Liver (tissue), 8 donors: ENCODE measurements at regions not wholly inside any gene's neighbourhood (a gene's known extent, or its start where the extent isn't known, plus 50 kb on each side); places are given as distances from the start of the nearest gene placed in this dataset.

Experiments used
- DNase-seq: peaks from one replicate; pipeline ENCODE4 v3.0.0-alpha.2; 2017; ENCODE audit warnings: low spot score
- H3K27ac ChIP-seq, 2 donors: one replicate each; pipeline ENCODE4 v1.7.0; 2013; ENCODE audit warnings: inconsistent platforms in 2 of 2, low read length in 2 of 2, control low read depth in 1 of 2, low read depth in 1 of 2, mild to moderate bottlenecking in 1 of 2
- H3K27me3 ChIP-seq, 4 donors: one replicate each; pipeline versions ENCODE4 v1.6.1 to v1.7.0; 2013; ENCODE audit warnings: low read length in 3 of 4, inconsistent platforms in 1 of 4, mild to moderate bottlenecking in 1 of 4, moderate library complexity in 1 of 4; ENCODE audit not compliant: control insufficient read depth in 4 of 4, insufficient read depth in 4 of 4
- H3K36me3 ChIP-seq, 4 donors: one replicate each; pipeline versions ENCODE4 v1.6.1 to v1.7.0; 2013; ENCODE audit warnings: low read length in 3 of 4, mild to moderate bottlenecking in 3 of 4, low read depth in 1 of 4, moderate library complexity in 1 of 4; ENCODE audit not compliant: control insufficient read depth in 4 of 4, insufficient read depth in 3 of 4
- H3K4me1 ChIP-seq, 4 donors: one replicate each; pipeline versions ENCODE4 v1.6.1 to v1.7.0; 2013; ENCODE audit warnings: low read length in 3 of 4, mild to moderate bottlenecking in 3 of 4, moderate library complexity in 1 of 4; ENCODE audit not compliant: control insufficient read depth in 4 of 4, insufficient read depth in 4 of 4
- H3K4me3 ChIP-seq, 3 donors: one replicate each; pipeline versions ENCODE4 v1.6.1 to v1.7.0; 2013; ENCODE audit warnings: low read length in 3 of 3, control low read depth in 1 of 3, low read depth in 1 of 3, mild to moderate bottlenecking in 1 of 3
- H3K9ac ChIP-seq, 2 donors: one replicate each; pipeline ENCODE4 v1.7.0; 2013; ENCODE audit warnings: low read length in 2 of 2, mild to moderate bottlenecking in 2 of 2, moderate library complexity in 2 of 2, control low read depth in 1 of 2, low read depth in 1 of 2
- H3K9me3 ChIP-seq, 4 donors: one replicate each; pipeline versions ENCODE4 v1.6.1 to v1.7.0; 2013; ENCODE audit warnings: low read length in 3 of 4; ENCODE audit not compliant: control insufficient read depth in 4 of 4
- ATF3 ChIP-seq: IDR thresholded peaks from 2 replicates; pipeline ENCODE4 v1.6.1; 2016; ENCODE audit warnings: antibody characterized with exemption
- CTCF ChIP-seq: fragments of 150-350 bp; IDR thresholded peaks from 2 replicates; pipeline ENCODE4 v1.5.1; 2017; ENCODE audit warnings: improper control_type of control experiment, low read depth, low read length; ENCODE audit not compliant: missing input control
- EGR1 ChIP-seq, 2 donors: IDR thresholded peaks; 2 replicates each; pipeline ENCODE4 v1.6.1; 2016 to 2018; ENCODE audit warnings: antibody characterized with exemption in 2 of 2, low read depth in 2 of 2
- FOXA1 ChIP-seq: IDR thresholded peaks from 2 replicates; pipeline ENCODE4 v1.6.1; 2016; ENCODE audit warnings: antibody characterized with exemption
- FOXA2 ChIP-seq: IDR thresholded peaks from 2 replicates; pipeline ENCODE4 v1.6.1; 2016; ENCODE audit warnings: antibody characterized with exemption
- GABPA ChIP-seq, 2 donors: IDR thresholded peaks in 1 of 2; conservative IDR thresholded peaks in 1 of 2; 2 replicates each; pipeline ENCODE4 v1.6.1; 2016; ENCODE audit warnings: antibody characterized with exemption in 2 of 2, mild to moderate bottlenecking in 1 of 2, moderate library complexity in 1 of 2
- HNF4A ChIP-seq, 2 donors: conservative IDR thresholded peaks; 2 replicates each; pipeline ENCODE4 v1.6.1; 2016; ENCODE audit warnings: antibody characterized with exemption in 2 of 2, mild to moderate bottlenecking in 2 of 2
- HNF4G ChIP-seq: IDR thresholded peaks from 2 replicates; pipeline ENCODE4 v1.6.1; 2016; ENCODE audit warnings: antibody characterized with exemption
- JUND ChIP-seq, 2 donors: IDR thresholded peaks; 2 replicates each; pipeline ENCODE4 v1.6.1; 2016; ENCODE audit warnings: antibody characterized with exemption in 2 of 2
- MAX ChIP-seq: IDR thresholded peaks from 2 replicates; pipeline ENCODE4 v1.6.1; 2016; ENCODE audit warnings: antibody characterized with exemption
- NR2F2 ChIP-seq: IDR thresholded peaks from 2 replicates; pipeline ENCODE4 v1.6.1; 2016; ENCODE audit warnings: antibody characterized with exemption
- RAD21 ChIP-seq, 2 donors: IDR thresholded peaks; 2 replicates each; pipeline ENCODE4 v1.6.1; 2016; ENCODE audit warnings: antibody characterized with exemption in 2 of 2, mild to moderate bottlenecking in 2 of 2
- REST ChIP-seq: IDR thresholded peaks from 2 replicates; pipeline ENCODE4 v1.6.1; 2016; ENCODE audit warnings: antibody characterized with exemption, mild to moderate bottlenecking
- RXRA ChIP-seq, 2 donors: IDR thresholded peaks; 2 replicates each; pipeline ENCODE4 v1.6.1; 2017 to 2018; ENCODE audit warnings: antibody characterized with exemption in 2 of 2, mild to moderate bottlenecking in 1 of 2
- SP1 ChIP-seq: IDR thresholded peaks from 2 replicates; pipeline ENCODE4 v1.6.1; 2018; ENCODE audit warnings: antibody characterized with exemption, mild to moderate bottlenecking
- TAF1 ChIP-seq: conservative IDR thresholded peaks from 2 replicates; pipeline ENCODE4 v1.6.1; 2016; ENCODE audit warnings: antibody characterized with exemption, mild to moderate bottlenecking
- YY1 ChIP-seq: IDR thresholded peaks from 2 replicates; pipeline ENCODE4 v1.6.1; 2016; ENCODE audit warnings: antibody characterized with exemption, mild to moderate bottlenecking
- ZBTB33 ChIP-seq: IDR thresholded peaks from 2 replicates; pipeline ENCODE4 v1.6.1; 2016; ENCODE audit warnings: antibody characterized with exemption
- WGBS: extraction: QIAGEN DNeasy Blood & Tissue Kit; methylation state at CpG from one replicate; pipeline ENCODE4 v1.1.7; 2013; 5-methylcytosine and 5-hydroxymethylcytosine counted together
- donor health status: healthy.
- donor health status: healthy.
- donor health status: healthy.
- donor health status: healthy.
- donor health status: healthy.

- Histone ChIP-seq H3K4me1 (peaks cover under 1 to 6% (median 4%) of the 10 kb centered on the region in 4 donors), H3K27ac (no peak overlapping the region), H3K27me3 (no peaks in the 10 kb centered on the region), H3K4me3 (no peak overlapping the region), H3K36me3 (no peaks in the 10 kb centered on the region), H3K9me3 (no peaks in the 10 kb centered on the region), H3K9ac (no peak overlapping the region)
- no peak for DNase-seq
- WGBS = 95% methylated on average over 3 of the region's 3 CpGs
- no peak for TF ChIP-seq RXRA (IDR thresholded peaks at IDR 0.05)
These were observed 125.6 kb upstream of the NRIP1 start for GRCh38 chr21:15190412-15190811.

GRCh38 chr21:15190837-15191236, 126.0 kb upstream of the NRIP1 start:
- H3K27ac ChIP-seq = no peak overlapping the region
- H3K4me3 ChIP-seq = no peak overlapping the region
- 95% methylated on average over 5 of the region's 5 CpGs for WGBS
- no peaks in the 10 kb centered on the region for H3K27me3 ChIP-seq
- no peaks in the 10 kb centered on the region for H3K9me3 ChIP-seq
- TF ChIP-seq FOXA1 (no peak), HNF4A (conservative IDR thresholded peaks at IDR 0.05) (no peak), SP1 (no peak), GABPA (IDR thresholded peaks at IDR 0.05 in 1 of 2, conservative IDR thresholded peaks at IDR 0.05 in 1 of 2) (no peak), NR2F2 (no peak), HNF4G (no peak), JUND (IDR thresholded peaks at IDR 0.05) (no peak), RAD21 (IDR thresholded peaks at IDR 0.05) (no peak), TAF1 (no peak), YY1 (no peak)
- no peak overlapping the region for H3K9ac ChIP-seq
- H3K36me3 ChIP-seq = no peaks in the 10 kb centered on the region
- peaks cover 3 to 10% (median 6%) of the 10 kb centered on the region in 4 donors for H3K4me1 ChIP-seq
- DNase-seq = no peak

GRCh38 chr21:15191342-15191741, 126.5 kb upstream of the NRIP1 start:
- H3K27ac ChIP-seq = no peak overlapping the region
- no peak overlapping the region for H3K4me3 ChIP-seq
- 92% methylated on average over 5 of the region's 5 CpGs for WGBS
- no peak overlapping the region for H3K9ac ChIP-seq
- H3K36me3 ChIP-seq = no peaks in the 10 kb centered on the region
- H3K9me3 ChIP-seq = no peaks in the 10 kb centered on the region
- TF ChIP-seq GABPA (IDR thresholded peaks at IDR 0.05 in 1 of 2, conservative IDR thresholded peaks at IDR 0.05 in 1 of 2) (no peak), FOXA2 (no peak), NR2F2 (no peak), SP1 (no peak), EGR1 (IDR thresholded peaks at IDR 0.05; ENCODE audit: low read depth in 2 of 2) (no peak), YY1 (no peak), RAD21 (IDR thresholded peaks at IDR 0.05) (no peak), HNF4G (no peak), JUND (IDR thresholded peaks at IDR 0.05) (no peak), MAX (no peak), ZBTB33 (no peak), CTCF (no peak), REST (no peak), ATF3 (no peak)
- no peak for DNase-seq
- no peaks in the 10 kb centered on the region for H3K27me3 ChIP-seq
- H3K4me1 ChIP-seq = peaks cover 3 to 13% (median 7%) of the 10 kb centered on the region in 4 donors
